Spleen (tissue), 11 donors: ENCODE measurements at regions not wholly inside any gene's neighbourhood (a gene's known extent, or its start where the extent isn't known, plus 50 kb on each side); places are given as distances from the start of the nearest gene placed in this dataset.
"Not testable (repeated sequence)": the region's sequence is repeated elsewhere in the genome, so short reads cannot be mapped to it uniquely, and the experiment has no call there.

Experiments used
- DNase-seq: peaks from one replicate; pipeline ENCODE4 v3.0.0-alpha.2; 2020
- H3K27ac ChIP-seq, 8 donors: fragments of 200-600 bp; sonication (generic) in 7 of 8; 1 replicate in 4 of 8; 2 replicates in 4 of 8; pipeline versions ENCODE4 v1.5.0 to v1.8.0; 2016 to 2021; ENCODE audit warnings: inconsistent platforms in 4 of 8, mild to moderate bottlenecking in 4 of 8, moderate library complexity in 1 of 8
- H3K27me3 ChIP-seq, 7 donors: fragments of 200-600 bp; sonication (generic) in 6 of 7; replicated peaks in 1 of 7; 1 replicate in 4 of 7; 2 replicates in 3 of 7; pipeline versions ENCODE4 v1.5.0 to v1.8.0; 2016 to 2021; ENCODE audit warnings: inconsistent platforms in 3 of 7, mild to moderate bottlenecking in 1 of 7
- H3K36me3 ChIP-seq, 6 donors: fragments of 200-600 bp; sonication (generic) in 5 of 6; 1 replicate in 4 of 6; 2 replicates in 2 of 6; pipeline versions ENCODE4 v1.5.0 to v1.8.0; 2016 to 2021; ENCODE audit warnings: inconsistent platforms in 2 of 6
- H3K4me1 ChIP-seq, 6 donors: fragments of 200-600 bp; sonication (generic) in 5 of 6; 1 replicate in 3 of 6; 2 replicates in 3 of 6; pipeline versions ENCODE4 v1.5.0 to v1.8.0; 2016 to 2021; ENCODE audit warnings: inconsistent platforms in 3 of 6
- H3K4me3 ChIP-seq, 8 donors: fragments of 200-600 bp; sonication (generic) in 7 of 8; 1 replicate in 4 of 8; 2 replicates in 4 of 8; pipeline versions ENCODE4 v1.5.0 to v1.8.0; 2016 to 2021; ENCODE audit warnings: inconsistent platforms in 4 of 8, mild to moderate bottlenecking in 4 of 8, moderate library complexity in 2 of 8
- H3K9me3 ChIP-seq, 8 donors: fragments of 200-600 bp; sonication (generic) in 7 of 8; 1 replicate in 4 of 8; 2 replicates in 4 of 8; pipeline versions ENCODE4 v1.5.0 to v1.8.0; 2016 to 2021; ENCODE audit warnings: inconsistent platforms in 4 of 8
- CTCF ChIP-seq, 11 experiments: fragments of 200-600 bp in 7 of 11; fragments of 450-650 bp in 4 of 11; sonication (generic) in 4 of 11; IDR thresholded peaks in 8 of 11; conservative IDR thresholded peaks in 3 of 11; 1 replicate in 7 of 11; 2 replicates in 4 of 11; pipeline versions ENCODE4 v1.4.0 to v1.8.0; 2016 to 2021; ENCODE audit warnings: antibody characterized with exemption in 11 of 11, inconsistent platforms in 4 of 11, mild to moderate bottlenecking in 1 of 11
- POLR2A ChIP-seq, 3 donors: fragments of 450-650 bp; IDR thresholded peaks; one replicate each; pipeline ENCODE4 v1.5.1; 2017; ENCODE audit warnings: antibody characterized with exemption in 3 of 3, mild to moderate bottlenecking in 1 of 3
- POLR2AphosphoS5 ChIP-seq, 3 donors: sonication (generic); formaldehyde crosslinking; IDR thresholded peaks; one replicate each; pipeline ENCODE4 v1.5.1; 2017; ENCODE audit warnings: antibody characterized with exemption in 3 of 3
- WGBS, 5 donors: extraction: QIAGEN DNeasy Blood & Tissue Kit in 3 of 5; methylation state at CpG; one replicate each; pipeline versions ENCODE4 v1.1.5 to v1.1.7; 2013 to 2018; 5-methylcytosine and 5-hydroxymethylcytosine counted together
- intact Hi-C: fragments of 100-400 bp; cut with DNase I; formaldehyde crosslinking; loops from one replicate; pipeline ENCODE4 v1.15.0; 2023; ENCODE audit warnings: low total_unique reads
- donor health status: healthy with polysubstance abuse.
- donor health status: DM: no; HTN: no; CAD: no; lungs with moderate emphysema.
- donor health status: DM: no; HTN: no; CAD: no.
- donor health status: Bipolar disorder and iron deficiency.
- donor health status: healthy.
- donor health status: DM: no; HTN: no; CAD: no.
- donor health status: DM: yes; HTN: yes; CAD: no.

GRCh38 chr3:22439626-22440025 is 688.6 kb upstream of the ZNF385D start:
- Histone ChIP-seq H3K27me3 (no peaks in the 10 kb centered on the region), H3K4me1 (no peaks in the 10 kb centered on the region), H3K27ac (no peak overlapping the region), H3K4me3 (no peak overlapping the region), H3K36me3 (no peaks in the 10 kb centered on the region), H3K9me3 (no peaks in the 10 kb centered on the region)
- DNase-seq, result no peak
- TF ChIP-seq POLR2A (IDR thresholded peaks at IDR 0.05), result no peak
- TF ChIP-seq CTCF (IDR thresholded peaks at IDR 0.05 in 8 of 11, conservative IDR thresholded peaks at IDR 0.05 in 3 of 11), result no peak
- no peak for TF ChIP-seq POLR2AphosphoS5 (IDR thresholded peaks at IDR 0.05)
- WGBS, 5 donors, result 81 to 89% (median 83%) methylated on average over 4 of the region's 4 CpGs
- intact Hi-C loops, result no loop called here

DNA sequence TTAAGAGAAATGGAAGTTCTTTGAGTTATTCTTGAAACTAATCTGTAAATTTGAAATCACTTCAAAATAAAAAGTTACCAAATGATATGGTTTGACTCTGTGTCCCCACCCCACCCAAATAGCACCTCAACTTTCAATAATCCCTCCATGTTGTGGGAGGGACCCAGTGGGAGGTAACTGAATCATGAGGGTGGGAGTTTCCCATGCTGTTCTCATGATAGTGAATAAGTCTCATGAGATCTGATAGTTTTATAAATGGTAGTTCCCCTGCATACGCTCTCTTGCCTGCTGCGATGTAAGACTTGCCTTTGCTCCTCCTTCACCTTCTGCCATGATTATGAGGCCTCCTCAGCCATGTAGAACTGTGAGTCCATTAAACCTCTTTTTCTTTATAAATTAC is 690.7 kb upstream of the ZNF385D start:
- Histone ChIP-seq H3K27me3 (no peaks in the 10 kb centered on the region), H3K27ac (no peak overlapping the region), H3K9me3 (no peaks in the 10 kb centered on the region), H3K36me3 (no peaks in the 10 kb centered on the region), H3K4me1 (no peaks in the 10 kb centered on the region), H3K4me3 (no peak overlapping the region)
- 88 to 100% (median 96%) methylated on average over 2 of the region's 2 CpGs for WGBS, 5 donors
- no peak for DNase-seq
- no peak for TF ChIP-seq POLR2AphosphoS5 (IDR thresholded peaks at IDR 0.05)
- TF ChIP-seq CTCF (IDR thresholded peaks at IDR 0.05 in 8 of 11, conservative IDR thresholded peaks at IDR 0.05 in 3 of 11), result no peak
- TF ChIP-seq POLR2A (IDR thresholded peaks at IDR 0.05), result no peak
- intact Hi-C loops, result no loop called here

DNA sequence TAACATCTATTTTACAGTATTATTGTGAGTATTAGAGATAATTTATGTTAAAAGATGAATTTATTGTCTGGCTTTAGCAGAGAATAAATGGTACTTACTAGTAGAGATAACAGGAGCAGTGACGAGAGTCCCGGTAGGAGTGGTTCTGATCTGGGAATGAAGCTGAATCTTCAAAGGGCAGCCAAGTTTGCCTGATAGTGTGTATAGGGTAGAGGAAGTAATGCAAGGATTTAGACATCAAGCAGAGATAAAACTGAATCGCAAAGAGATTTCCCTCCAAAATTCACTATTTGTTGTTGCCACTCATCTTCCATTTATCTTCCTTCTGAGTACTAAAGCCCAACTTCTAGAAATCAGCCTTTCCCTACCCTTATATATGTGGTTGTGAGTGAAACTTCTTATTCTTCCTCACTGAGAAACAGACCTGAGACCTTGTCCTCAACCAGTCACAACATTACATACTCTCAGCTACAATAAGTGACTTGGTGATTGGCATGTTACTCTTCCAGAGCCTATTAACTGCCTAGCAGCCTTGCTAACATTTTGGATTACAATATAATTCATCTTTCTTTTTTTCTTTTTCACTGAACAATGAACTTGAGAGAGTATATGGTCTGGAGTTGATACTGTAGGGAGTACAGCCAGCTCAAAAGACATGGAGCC is 692.7 kb upstream of the ZNF385D start:
- Histone ChIP-seq H3K36me3 (no peaks in the 10 kb centered on the region), H3K27me3 (no peaks in the 10 kb centered on the region), H3K4me3 (no peak overlapping the region), H3K9me3 (peaks cover 0 to 3% (median 0%) of the 10 kb centered on the region in 8 donors), H3K4me1 (no peaks in the 10 kb centered on the region), H3K27ac (no peak overlapping the region)
- 93 to 96% (median 93%) methylated on average over 3 of the region's 3 CpGs for WGBS, 5 donors
- TF ChIP-seq POLR2A (IDR thresholded peaks at IDR 0.05) (no peak), POLR2AphosphoS5 (IDR thresholded peaks at IDR 0.05) (no peak), CTCF (IDR thresholded peaks at IDR 0.05 in 8 of 11, conservative IDR thresholded peaks at IDR 0.05 in 3 of 11) (no peak)
- intact Hi-C loops, result no loop called here
- no peak for DNase-seq

- H3K27me3 ChIP-seq, H3K4me1 ChIP-seq, H3K36me3 ChIP-seq, DNase-seq, H3K9me3 ChIP-seq, H3K27ac ChIP-seq, H3K4me3 ChIP-seq, intact Hi-C loops: not testable (repeated sequence)
- 62 to 84% (median 71%) methylated on average over 1 to 2 of the region's 2 CpGs for whole genome bisulfite sequencing, 5 donors
These were observed 694.3 kb upstream of the ZNF385D start for GRCh38 chr3:22445336-22445735.
